WTC11 (cell line): ENCODE measurements at regions not wholly inside any gene's neighbourhood (a gene's known extent, or its start where the extent isn't known, plus 50 kb on each side); places are given as distances from the start of the nearest gene placed in this dataset.

Source experiments
- ATAC-seq: fragments of 200-7000 bp; cut with Tn5 transposase; 2 replicates; pipeline ENCODE4 v1.10.0; 2021; ENCODE audit warnings: mild to moderate bottlenecking, moderate library complexity
- CTCF ChIA-PET: fragments of 300-600 bp; sonication (Branson Sonifier 250); formaldehyde crosslinking; loops from one replicate; lab custom pipeline; 2021; ENCODE audit warnings: antibody characterized with exemption; lab: Charles Lee
- POLR2A ChIA-PET: fragments of 350-600 bp; sonication (Branson Sonifier 250); formaldehyde crosslinking; loops from one replicate; lab custom pipeline; 2021; ENCODE audit warnings: antibody characterized with exemption; lab: Charles Lee
- DNase-seq: peaks from one replicate; pipeline ENCODE4 v3.0.0; 2021; ENCODE audit warnings: low spot score
- H3K27ac Mint-ChIP-seq: 2 replicates; pipeline ENCODE4 v1.8.0; 2021; ENCODE audit warnings: mixed read lengths
- H3K27me3 Mint-ChIP-seq: 2 replicates; pipeline ENCODE4 v1.8.0; 2021; ENCODE audit warnings: low read depth, mild to moderate bottlenecking, moderate library complexity, mixed read lengths
- H3K36me3 Mint-ChIP-seq: 2 replicates; pipeline ENCODE4 v1.8.0; 2021; ENCODE audit warnings: mixed read lengths
- H3K4me1 Mint-ChIP-seq: 2 replicates; pipeline ENCODE4 v1.8.0; 2022; ENCODE audit warnings: mixed read lengths
- H3K4me3 Mint-ChIP-seq: 2 replicates; pipeline ENCODE4 v1.8.0; 2021; ENCODE audit warnings: mild to moderate bottlenecking, moderate library complexity, mixed read lengths
- H3K9me3 Mint-ChIP-seq: 2 replicates; pipeline ENCODE4 v1.8.0; 2021; ENCODE audit warnings: mixed read lengths
- ARID4B ChIP-seq: sonication (generic); formaldehyde crosslinking; IDR thresholded peaks from 2 replicates; pipeline ENCODE4 v1.8.0; 2023; ENCODE audit warnings: missing genetic modification reagents, mild to moderate bottlenecking, borderline replicate concordance
- ATF2 ChIP-seq: sonication (generic); formaldehyde crosslinking; IDR thresholded peaks from 2 replicates; pipeline ENCODE4 v1.8.1; 2022; ENCODE audit warnings: low read depth, missing genetic modification reagents, borderline replicate concordance
- ATF6 ChIP-seq: sonication (generic); formaldehyde crosslinking; IDR thresholded peaks from 2 replicates; pipeline ENCODE4 v1.8.1; 2023; ENCODE audit warnings: mild to moderate bottlenecking, missing genetic modification reagents
- CREM ChIP-seq: sonication (generic); formaldehyde crosslinking; IDR thresholded peaks from 2 replicates; pipeline ENCODE4 v1.8.1; 2022; ENCODE audit warnings: mild to moderate bottlenecking, missing genetic modification reagents, moderate library complexity
- ETV6 ChIP-seq: sonication (generic); formaldehyde crosslinking; IDR thresholded peaks from 2 replicates; pipeline ENCODE4 v1.8.1; 2022; ENCODE audit warnings: mild to moderate bottlenecking, missing genetic modification reagents
- FOXP1 ChIP-seq: sonication (generic); formaldehyde crosslinking; IDR thresholded peaks from 2 replicates; pipeline ENCODE4 v1.8.0; 2022; ENCODE audit warnings: missing genetic modification reagents, mild to moderate bottlenecking, moderate library complexity, borderline replicate concordance
- KAT7 ChIP-seq: sonication (generic); formaldehyde crosslinking; IDR thresholded peaks from 2 replicates; pipeline ENCODE4 v1.8.1; 2023; ENCODE audit warnings: missing genetic modification reagents, mild to moderate bottlenecking, borderline replicate concordance
- MAX ChIP-seq: sonication (generic); formaldehyde crosslinking; IDR thresholded peaks from 2 replicates; pipeline ENCODE4 v1.8.0; 2022; ENCODE audit warnings: mild to moderate bottlenecking, missing genetic modification reagents
- NFATC4 ChIP-seq: fragments of 250-450 bp; sonication (Bioruptor Pico); IDR thresholded peaks from 2 replicates; pipeline ENCODE4 v1.9.0; 2021; ENCODE audit warnings: mild to moderate bottlenecking
- NR1H2 ChIP-seq: sonication (generic); formaldehyde crosslinking; IDR thresholded peaks from 2 replicates; pipeline ENCODE4 v1.9.0; 2021; ENCODE audit warnings: mild to moderate bottlenecking, moderate library complexity, missing genetic modification reagents
- PRDM15 ChIP-seq: sonication (generic); formaldehyde crosslinking; IDR thresholded peaks from 2 replicates; pipeline ENCODE4 v1.8.0; 2022; ENCODE audit warnings: missing genetic modification reagents
- TEAD4 ChIP-seq: sonication (generic); formaldehyde crosslinking; IDR thresholded peaks from 2 replicates; pipeline ENCODE4 v1.8.0; 2022; ENCODE audit warnings: mild to moderate bottlenecking, missing genetic modification reagents
- USF1 ChIP-seq: sonication (generic); formaldehyde crosslinking; IDR thresholded peaks from 2 replicates; pipeline ENCODE4 v1.8.0; 2022; ENCODE audit warnings: mild to moderate bottlenecking, missing genetic modification reagents
- ZMAT4 ChIP-seq: fragments of 250-450 bp; sonication (Bioruptor Pico); IDR thresholded peaks from 2 replicates; pipeline ENCODE4 v1.9.0; 2021; ENCODE audit warnings: mild to moderate bottlenecking
- ZNF671 ChIP-seq: fragments of 250-450 bp; sonication (Bioruptor Pico); IDR thresholded peaks from 2 replicates; pipeline ENCODE4 v1.8.0; 2021; ENCODE audit warnings: mild to moderate bottlenecking

GRCh38 chr18:78123926-78124797, 855.5 kb upstream of the SALL3 start:
- peaks cover 15% of the 10 kb centered on the region for H3K27me3 Mint-ChIP-seq
- H3K4me3 Mint-ChIP-seq = no peak overlapping the region
- H3K9me3 Mint-ChIP-seq = peaks cover 54% of the 10 kb centered on the region
- ATAC-seq = no peak
- TF ChIP-seq ZNF671 (CRISPR knock-in tag) = no peak
- no peak for TF ChIP-seq PRDM15 (CRISPR knock-in tag)
- ChIA-PET POLR2A (no interaction called here), CTCF (no interaction called here)
- DNase-seq = no peak
- H3K4me1 Mint-ChIP-seq = no peaks in the 10 kb centered on the region
- H3K27ac Mint-ChIP-seq = no peak overlapping the region
- H3K36me3 Mint-ChIP-seq = peaks cover 49% of the 10 kb centered on the region

GRCh38 chr18:78125206-78125896, 854.3 kb upstream of the SALL3 start:
- TF ChIP-seq USF1 (CRISPR knock-in tag) (no peak), CREM (no peak), NFATC4 (CRISPR knock-in tag) (no peak), KAT7 (CRISPR knock-in tag) (no peak), NR1H2 (CRISPR knock-in tag) (no peak), MAX (CRISPR knock-in tag) (no peak), TEAD4 (CRISPR knock-in tag) (no peak), ATF2 (no peak), ETV6 (CRISPR knock-in tag) (no peak), FOXP1 (CRISPR knock-in tag) (no peak), ZMAT4 (CRISPR knock-in tag) (no peak), ARID4B (no peak), ATF6 (CRISPR knock-in tag) (no peak)
- DNase-seq = no peak
- no peak for ATAC-seq
- H3K27me3 Mint-ChIP-seq = peaks cover 18% of the 10 kb centered on the region
- ChIA-PET POLR2A (no interaction called here), CTCF (no interaction called here)
- no peak overlapping the region for H3K4me3 Mint-ChIP-seq
- peaks cover 47% of the 10 kb centered on the region for H3K36me3 Mint-ChIP-seq
- H3K4me1 Mint-ChIP-seq = no peaks in the 10 kb centered on the region
- no peak overlapping the region for H3K27ac Mint-ChIP-seq
- H3K9me3 Mint-ChIP-seq = peaks cover 47% of the 10 kb centered on the region
